SK-N-MC (cell line): ENCODE measurements at regions not wholly inside any gene's neighbourhood (a gene's known extent, or its start where the extent isn't known, plus 50 kb on each side); places are given as distances from the start of the nearest gene placed in this dataset.

ENCODE experiments used
- DNase-seq: peaks from one replicate; pipeline ENCODE4 v3.0.0-alpha.2; 2011; ENCODE audit warnings: low read depth, low spot score
- H3K27ac ChIP-seq: fragments of 200-600 bp; sonication (generic); 2 replicates; pipeline ENCODE4 v1.5.1; 2016; ENCODE audit warnings: mixed run types
- H3K36me3 ChIP-seq: fragments of 200-600 bp; sonication (generic); 2 replicates; pipeline ENCODE4 v1.6.1; 2017; ENCODE audit warnings: antibody characterized with exemption, low read length, mixed read lengths; ENCODE audit not compliant: insufficient read depth
- H3K4me3 ChIP-seq: fragments of 200-600 bp; sonication (generic); 2 replicates; pipeline ENCODE4 v1.5.1; 2016
- H3K9ac ChIP-seq: fragments of 200-600 bp; sonication (generic); 2 replicates; pipeline ENCODE4 v1.8.0; 2017; ENCODE audit warnings: mixed run types, mixed read lengths; ENCODE audit not compliant: insufficient read length
- H3K9me3 ChIP-seq: fragments of 200-600 bp; sonication (generic); 2 replicates; pipeline ENCODE4 v1.6.1; 2017; ENCODE audit warnings: low read depth, mild to moderate bottlenecking, antibody characterized with exemption, low read length, moderate library complexity, mixed read lengths
- EZH2 ChIP-seq: fragments of 200-600 bp; sonication (generic); IDR thresholded peaks from one replicate; pipeline ENCODE4 v1.6.1; 2017; ENCODE audit warnings: antibody characterized with exemption
- FOXP2 ChIP-seq: optimal IDR thresholded peaks from 2 replicates; pipeline ENCODE3; 2011; ENCODE audit warnings: mild to moderate bottlenecking, moderate library complexity; ENCODE audit not compliant: insufficient read depth; ENCODE audit errors: extremely low read length, control extremely low read depth
- POLR2AphosphoS5 ChIP-seq: IDR thresholded peaks from 2 replicates; pipeline ENCODE4 v1.6.1; 2012; ENCODE audit warnings: mild to moderate bottlenecking, low read depth, low read length, borderline replicate concordance

- no peak for DNase-seq
- H3K36me3 ChIP-seq: no peaks in the 10 kb centered on the region
- H3K9me3 ChIP-seq: no peaks in the 10 kb centered on the region
- TF ChIP-seq POLR2AphosphoS5 (no peak), EZH2 (no peak), FOXP2 (no peak)
- H3K9ac ChIP-seq: no peak overlapping the region
- H3K4me3 ChIP-seq: no peak overlapping the region
- H3K27ac ChIP-seq: no peak overlapping the region
Observed at GRCh38 chr9:29004988-29005387, 1431.7 kb upstream of the C9orf72 start.

DNA sequence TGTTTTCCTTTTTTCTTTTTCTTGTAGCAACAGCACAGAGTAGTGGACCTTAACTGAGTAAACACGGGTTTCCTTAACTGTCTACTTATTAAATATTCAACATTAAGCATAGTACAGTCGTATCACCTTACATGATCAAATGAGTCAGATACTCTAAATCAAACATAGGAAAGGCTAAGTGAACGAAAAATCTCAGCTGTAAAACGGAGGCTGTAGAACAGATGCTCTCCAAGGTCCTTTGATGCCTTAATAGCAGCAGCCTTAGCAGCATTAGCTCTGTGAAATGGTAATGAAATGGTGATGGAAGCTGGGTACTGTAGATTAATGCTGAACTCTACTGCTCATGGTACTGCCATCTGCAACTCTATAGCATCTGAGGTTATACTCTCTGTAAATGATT, 1433.3 kb upstream of the C9orf72 start:
- no peaks in the 10 kb centered on the region for H3K36me3 ChIP-seq
- no peak overlapping the region for H3K27ac ChIP-seq
- DNase-seq: no peak
- no peak overlapping the region for H3K4me3 ChIP-seq
- no peaks in the 10 kb centered on the region for H3K9me3 ChIP-seq
- TF ChIP-seq POLR2AphosphoS5 (no peak), EZH2 (no peak), FOXP2 (no peak)
- no peak overlapping the region for H3K9ac ChIP-seq

DNA sequence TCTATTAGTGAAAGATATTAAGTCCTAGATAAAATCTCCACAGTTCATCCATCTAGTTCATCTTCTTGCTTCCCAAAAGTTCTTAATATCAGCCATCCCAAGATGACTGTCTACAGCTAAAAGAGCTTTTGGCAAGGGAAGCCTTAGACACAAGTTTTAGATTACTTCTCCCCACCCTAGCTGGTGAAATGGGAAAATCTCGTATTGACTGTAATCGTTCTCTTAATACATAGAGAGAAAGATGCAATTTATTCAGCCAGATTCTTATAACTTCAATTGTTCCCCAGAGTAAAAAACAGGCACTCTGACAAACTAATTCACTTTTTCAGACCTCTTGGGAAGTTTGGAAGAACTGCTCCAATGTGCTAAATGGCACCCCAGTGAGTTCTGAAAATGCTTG, 1439.6 kb upstream of the C9orf72 start:
- H3K36me3 ChIP-seq: no peaks in the 10 kb centered on the region
- H3K9me3 ChIP-seq: no peaks in the 10 kb centered on the region
- H3K9ac ChIP-seq: no peak overlapping the region
- DNase-seq: no peak
- no peak overlapping the region for H3K27ac ChIP-seq
- no peak for TF ChIP-seq POLR2AphosphoS5
- TF ChIP-seq EZH2: no peak
- no peak for TF ChIP-seq FOXP2
- H3K4me3 ChIP-seq: no peak overlapping the region

DNA sequence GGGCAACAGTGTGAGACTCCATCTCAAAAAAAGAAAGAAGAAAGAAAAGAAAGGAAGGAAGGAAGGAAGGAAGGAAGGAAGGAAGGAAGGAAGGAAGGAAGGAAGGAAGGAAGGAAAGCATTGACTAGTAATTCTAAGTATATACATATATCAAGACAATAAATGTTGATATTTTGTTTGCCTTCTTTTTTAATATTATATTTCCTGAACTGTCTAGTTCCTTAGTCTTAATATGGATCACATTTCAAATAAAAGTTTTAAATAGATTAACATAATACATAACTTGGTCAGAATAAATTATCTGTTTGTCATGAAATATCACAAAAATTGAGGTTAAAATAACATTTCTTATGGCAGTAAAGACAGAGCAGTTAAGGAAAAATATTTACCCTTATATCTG, 1448.4 kb upstream of the C9orf72 start:
- no peaks in the 10 kb centered on the region for H3K9me3 ChIP-seq

DNA sequence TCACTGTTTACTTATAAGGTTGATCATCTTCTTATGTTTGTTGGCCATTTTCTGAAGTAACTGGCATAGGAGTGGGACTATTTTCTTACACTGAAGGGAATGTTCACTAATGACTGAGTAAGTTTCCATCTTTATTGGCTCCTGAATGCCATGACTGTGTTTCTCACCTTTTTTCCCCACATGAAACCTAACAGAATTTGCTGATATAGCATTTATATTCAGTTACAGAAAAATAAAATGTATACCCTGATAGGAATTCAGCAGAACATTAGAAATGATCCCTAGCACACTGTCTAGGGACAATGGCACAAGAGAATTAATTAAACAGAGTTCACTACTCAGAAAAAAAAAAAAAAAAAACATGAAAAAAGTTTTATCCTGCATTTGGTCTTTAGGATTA, 1465.1 kb upstream of the C9orf72 start:
- no peak overlapping the region for H3K27ac ChIP-seq

More for the DNA sequence above, 1448.4 kb upstream of the C9orf72 start:
- H3K4me3 ChIP-seq: peak overlapping the region; percentile 73
- H3K9ac ChIP-seq: peak overlapping the region; percentile 85
- TF ChIP-seq POLR2AphosphoS5 (peak; percentile 22; the same call in 1 of the 2 replicates), EZH2 (no peak), FOXP2 (no peak)
- peak; percentile 62 for DNase-seq
- H3K36me3 ChIP-seq: peaks cover 6% of the 10 kb centered on the region; the same call in 1 of the 2 replicates
- peak overlapping the region; percentile 100 for H3K27ac ChIP-seq

GRCh38 chr9:29039258-29039657, 1466.0 kb upstream of the C9orf72 start:
- TF ChIP-seq EZH2: no peak
- no peak for TF ChIP-seq POLR2AphosphoS5
- TF ChIP-seq FOXP2: no peak
- DNase-seq: no peak
- no peak overlapping the region for H3K4me3 ChIP-seq
- H3K27ac ChIP-seq: no peak overlapping the region
- no peaks in the 10 kb centered on the region for H3K9me3 ChIP-seq
- H3K36me3 ChIP-seq: no peaks in the 10 kb centered on the region
- no peak overlapping the region for H3K9ac ChIP-seq

More for the DNA sequence above, 1465.1 kb upstream of the C9orf72 start:
- TF ChIP-seq POLR2AphosphoS5: no peak
- no peak for TF ChIP-seq FOXP2
- TF ChIP-seq EZH2: no peak
- no peak for DNase-seq
- Histone ChIP-seq H3K9me3 (no peaks in the 10 kb centered on the region), H3K4me3 (no peak overlapping the region), H3K9ac (no peak overlapping the region), H3K36me3 (no peaks in the 10 kb centered on the region)

DNA sequence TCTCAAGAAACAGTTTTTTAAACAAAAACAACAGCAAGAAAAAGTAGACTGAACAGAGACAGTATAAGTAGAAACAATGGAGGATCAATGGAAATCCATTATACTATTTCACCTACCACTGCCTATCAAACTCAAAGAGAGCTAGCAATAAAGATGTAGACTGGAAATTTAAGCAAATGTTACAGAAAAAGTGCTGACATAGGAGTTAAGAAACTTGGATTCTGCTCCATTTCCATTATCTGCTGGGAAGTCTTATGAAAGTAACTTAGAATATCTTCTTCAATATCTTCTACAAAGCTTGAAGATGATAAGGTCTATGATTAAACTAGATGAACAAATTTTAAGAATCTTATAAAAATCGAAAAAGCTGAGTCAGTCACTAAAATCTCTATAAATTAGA, 1469.8 kb upstream of the C9orf72 start:
- no peak overlapping the region for H3K27ac ChIP-seq
- H3K9me3 ChIP-seq: no peaks in the 10 kb centered on the region
- H3K9ac ChIP-seq: no peak overlapping the region
- no peak for TF ChIP-seq FOXP2
- no peak for TF ChIP-seq POLR2AphosphoS5
- TF ChIP-seq EZH2: no peak
- H3K36me3 ChIP-seq: no peaks in the 10 kb centered on the region
- no peak for DNase-seq
- no peak overlapping the region for H3K4me3 ChIP-seq

- no peak overlapping the region for H3K9ac ChIP-seq
- no peak for DNase-seq
- no peak overlapping the region for H3K27ac ChIP-seq
- TF ChIP-seq EZH2 (no peak), POLR2AphosphoS5 (no peak), FOXP2 (no peak)
- H3K36me3 ChIP-seq: no peaks in the 10 kb centered on the region
- no peaks in the 10 kb centered on the region for H3K9me3 ChIP-seq
- H3K4me3 ChIP-seq: no peak overlapping the region
Observed at GRCh38 chr9:29044959-29045358, 1471.7 kb upstream of the C9orf72 start.

DNA sequence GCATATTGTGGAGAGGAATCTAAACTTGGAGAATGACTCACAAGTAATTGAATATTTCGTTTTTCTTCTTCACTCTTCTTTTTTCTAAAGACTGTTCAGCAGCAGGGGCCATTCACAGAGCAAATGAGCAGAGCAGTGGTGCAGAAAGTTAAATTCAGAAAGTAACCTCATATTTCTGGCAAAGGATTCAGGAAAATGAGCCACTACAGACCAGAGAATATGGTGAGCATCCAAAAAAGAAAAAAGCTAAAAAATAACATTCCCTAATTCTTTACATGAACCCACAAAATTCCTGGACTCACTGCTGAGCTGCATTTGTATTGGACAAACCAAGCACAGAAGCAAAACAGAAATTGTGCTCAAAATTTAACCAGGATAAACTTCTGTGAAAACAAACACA, 1486.8 kb upstream of the C9orf72 start:
- Histone ChIP-seq H3K36me3 (no peaks in the 10 kb centered on the region), H3K9ac (no peak overlapping the region), H3K4me3 (no peak overlapping the region), H3K27ac (no peak overlapping the region), H3K9me3 (no peaks in the 10 kb centered on the region)
- TF ChIP-seq FOXP2: no peak
- no peak for DNase-seq
